Fibroblast of lung (primary cell): ENCODE measurements at regions not wholly inside any gene's neighbourhood (a gene's known extent, or its start where the extent isn't known, plus 50 kb on each side); places are given as distances from the start of the nearest gene placed in this dataset.
"Not testable (repeated sequence)": the region's sequence is repeated elsewhere in the genome, so short reads cannot be mapped to it uniquely, and the experiment has no call there.

Experiments used
- DNase-seq, 2 donors: peaks; one replicate each; pipeline versions ENCODE4 v3.0.0 to v3.0.0-alpha.2; 2010; ENCODE audit warnings: low read depth in 2 of 2
- H2AFZ ChIP-seq: 2 replicates; pipeline ENCODE4 v1.5.1; 2012; ENCODE audit warnings: low read length, control low read depth, inconsistent platforms
- H3K27ac ChIP-seq: 2 replicates; pipeline ENCODE4 v1.5.1; 2011; ENCODE audit warnings: low read length, control low read depth; ENCODE audit not compliant: insufficient read depth
- H3K27me3 ChIP-seq: 2 replicates; pipeline ENCODE4 v1.5.1; 2011; ENCODE audit warnings: mild to moderate bottlenecking, low read length; ENCODE audit not compliant: control insufficient read depth, insufficient read depth
- H3K36me3 ChIP-seq: 2 replicates; pipeline ENCODE4 v1.5.1; 2011; ENCODE audit warnings: low read length; ENCODE audit not compliant: control insufficient read depth, insufficient read depth
- H3K4me1 ChIP-seq: 2 replicates; pipeline ENCODE4 v1.5.1; 2011; ENCODE audit warnings: low read length; ENCODE audit not compliant: control insufficient read depth, insufficient read depth; ENCODE audit errors: extremely low read depth
- H3K4me2 ChIP-seq: 2 replicates; pipeline ENCODE4 v1.5.1; 2011; ENCODE audit warnings: low read length, control low read depth; ENCODE audit not compliant: insufficient read depth; ENCODE audit errors: extremely low read depth
- H3K4me3 ChIP-seq, 4 experiments: fragments of 200-600 bp in 1 of 4; sonication (generic) in 1 of 4; replicated peaks in 1 of 4; 2 replicates each; pipeline ENCODE4 v1.5.1; 2011 to 2016; ENCODE audit warnings: low read length in 4 of 4, low read depth in 3 of 4, mild to moderate bottlenecking in 3 of 4, control low read depth in 2 of 4, inconsistent platforms in 1 of 4, mixed read lengths in 1 of 4; ENCODE audit not compliant: insufficient read depth in 1 of 4; ENCODE audit errors: control extremely low read depth in 1 of 4
- H3K79me2 ChIP-seq: 2 replicates; pipeline ENCODE4 v1.5.1; 2012; ENCODE audit warnings: mild to moderate bottlenecking, low read length, inconsistent platforms; ENCODE audit not compliant: control insufficient read depth, insufficient read depth
- H3K9ac ChIP-seq: 2 replicates; pipeline ENCODE4 v1.5.1; 2011; ENCODE audit warnings: mild to moderate bottlenecking, low read length, control low read depth; ENCODE audit not compliant: insufficient read depth
- H3K9me3 ChIP-seq: 2 replicates; pipeline ENCODE4 v1.5.1; 2012; ENCODE audit warnings: low read depth, low read length; ENCODE audit not compliant: control insufficient read depth, insufficient read depth
- H4K20me1 ChIP-seq: 2 replicates; pipeline ENCODE4 v1.5.1; 2011; ENCODE audit warnings: low read length; ENCODE audit not compliant: control insufficient read depth, insufficient read depth; ENCODE audit errors: extremely low read depth

- H3K4me3 ChIP-seq, H3K9me3 ChIP-seq, H2AFZ ChIP-seq, H3K4me1 ChIP-seq, H4K20me1 ChIP-seq, H3K36me3 ChIP-seq, H3K79me2 ChIP-seq, DNase-seq, H3K27me3 ChIP-seq, H3K27ac ChIP-seq, H3K9ac ChIP-seq, H3K4me2 ChIP-seq: not testable (repeated sequence)
Observed at GRCh38 chr2:87196720-87197388, 175.2 kb upstream of the PLGLB1 start.

GRCh38 chr2:87198422-87198821 is 176.8 kb upstream of the PLGLB1 start:
- not testable (repeated sequence) for H3K27me3 ChIP-seq, H3K36me3 ChIP-seq, H3K27ac ChIP-seq, H4K20me1 ChIP-seq, H2AFZ ChIP-seq, DNase-seq, H3K9ac ChIP-seq, H3K4me2 ChIP-seq, H3K4me1 ChIP-seq, H3K4me3 ChIP-seq, H3K9me3 ChIP-seq, H3K79me2 ChIP-seq

- not testable (repeated sequence) for H3K4me2 ChIP-seq, H3K27me3 ChIP-seq, H2AFZ ChIP-seq, H3K4me1 ChIP-seq, H3K9ac ChIP-seq, H3K79me2 ChIP-seq, H3K36me3 ChIP-seq, H3K9me3 ChIP-seq, H3K27ac ChIP-seq, DNase-seq, H3K4me3 ChIP-seq, H4K20me1 ChIP-seq
Observed at GRCh38 chr2:87199228-87199627, 177.6 kb upstream of the PLGLB1 start.

GRCh38 chr2:87204569-87205147 is 183.0 kb upstream of the PLGLB1 start:
- H3K9me3 ChIP-seq, H3K4me3 ChIP-seq, H3K4me1 ChIP-seq, DNase-seq, H3K27me3 ChIP-seq, H3K79me2 ChIP-seq, H3K4me2 ChIP-seq, H3K36me3 ChIP-seq, H2AFZ ChIP-seq, H4K20me1 ChIP-seq, H3K27ac ChIP-seq, H3K9ac ChIP-seq: not testable (repeated sequence)

- not testable (repeated sequence) for H4K20me1 ChIP-seq, H3K9ac ChIP-seq, H3K4me2 ChIP-seq, H3K9me3 ChIP-seq, H3K4me1 ChIP-seq, H3K4me3 ChIP-seq, DNase-seq, H3K27ac ChIP-seq, H3K27me3 ChIP-seq, H3K79me2 ChIP-seq, H3K36me3 ChIP-seq, H2AFZ ChIP-seq
Observed at GRCh38 chr2:87212938-87213337, 191.3 kb upstream of the PLGLB1 start.

GRCh38 chr2:87217005-87217404 is 195.4 kb upstream of the PLGLB1 start:
- not testable (repeated sequence) for H3K27ac ChIP-seq, H3K9ac ChIP-seq, H3K79me2 ChIP-seq, H3K4me1 ChIP-seq, H4K20me1 ChIP-seq, H3K4me3 ChIP-seq, H3K36me3 ChIP-seq, H2AFZ ChIP-seq, H3K27me3 ChIP-seq, H3K9me3 ChIP-seq, DNase-seq, H3K4me2 ChIP-seq
